Loucy (cell line): ENCODE measurements at regions not wholly inside any gene's neighbourhood (a gene's known extent, or its start where the extent isn't known, plus 50 kb on each side); places are given as distances from the start of the nearest gene placed in this dataset.

Experiments
- EZH2phosphoT487 ChIP-seq: fragments of 200-600 bp; IDR thresholded peaks from 2 replicates; pipeline ENCODE4 v1.6.1; 2018; ENCODE audit warnings: antibody characterized with exemption, mild to moderate bottlenecking, moderate library complexity, borderline replicate concordance
- TF ChIP-seq, protein P1 (sequence below): fragments of 200-600 bp; sonication (generic); conservative IDR thresholded peaks from 2 replicates; pipeline ENCODE4 v1.5.1; 2014; ENCODE audit warnings: mild to moderate bottlenecking, antibody characterized with exemption, low read length

- TF ChIP-seq, protein P1, sequence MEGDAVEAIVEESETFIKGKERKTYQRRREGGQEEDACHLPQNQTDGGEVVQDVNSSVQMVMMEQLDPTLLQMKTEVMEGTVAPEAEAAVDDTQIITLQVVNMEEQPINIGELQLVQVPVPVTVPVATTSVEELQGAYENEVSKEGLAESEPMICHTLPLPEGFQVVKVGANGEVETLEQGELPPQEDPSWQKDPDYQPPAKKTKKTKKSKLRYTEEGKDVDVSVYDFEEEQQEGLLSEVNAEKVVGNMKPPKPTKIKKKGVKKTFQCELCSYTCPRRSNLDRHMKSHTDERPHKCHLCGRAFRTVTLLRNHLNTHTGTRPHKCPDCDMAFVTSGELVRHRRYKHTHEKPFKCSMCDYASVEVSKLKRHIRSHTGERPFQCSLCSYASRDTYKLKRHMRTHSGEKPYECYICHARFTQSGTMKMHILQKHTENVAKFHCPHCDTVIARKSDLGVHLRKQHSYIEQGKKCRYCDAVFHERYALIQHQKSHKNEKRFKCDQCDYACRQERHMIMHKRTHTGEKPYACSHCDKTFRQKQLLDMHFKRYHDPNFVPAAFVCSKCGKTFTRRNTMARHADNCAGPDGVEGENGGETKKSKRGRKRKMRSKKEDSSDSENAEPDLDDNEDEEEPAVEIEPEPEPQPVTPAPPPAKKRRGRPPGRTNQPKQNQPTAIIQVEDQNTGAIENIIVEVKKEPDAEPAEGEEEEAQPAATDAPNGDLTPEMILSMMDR: no peak
- TF ChIP-seq EZH2phosphoT487: no peak
Observed at GRCh38 chr12:105840384-105840783, 298.4 kb downstream of the NUAK1 start.
